A673 (cell line): ENCODE measurements at regions not wholly inside any gene's neighbourhood (a gene's known extent, or its start where the extent isn't known, plus 50 kb on each side); places are given as distances from the start of the nearest gene placed in this dataset.

Experiments
- EZH2 ChIP-seq: fragments of 200-600 bp; sonication (generic); IDR thresholded peaks from 2 replicates; pipeline ENCODE4 v1.6.1; 2017; ENCODE audit warnings: borderline replicate concordance, low read depth, mild to moderate bottlenecking, mixed read lengths, antibody characterized with exemption, low read length; ENCODE audit not compliant: poor library complexity, severe bottlenecking
- TF ChIP-seq, protein P1 (sequence below): fragments of 300-800, 200-600 bp; sonication (generic); conservative IDR thresholded peaks from 2 replicates; pipeline ENCODE4 v1.5.1; 2017; ENCODE audit warnings: low read depth, mild to moderate bottlenecking, antibody characterized with exemption, low read length, moderate library complexity, mixed read lengths

DNA sequence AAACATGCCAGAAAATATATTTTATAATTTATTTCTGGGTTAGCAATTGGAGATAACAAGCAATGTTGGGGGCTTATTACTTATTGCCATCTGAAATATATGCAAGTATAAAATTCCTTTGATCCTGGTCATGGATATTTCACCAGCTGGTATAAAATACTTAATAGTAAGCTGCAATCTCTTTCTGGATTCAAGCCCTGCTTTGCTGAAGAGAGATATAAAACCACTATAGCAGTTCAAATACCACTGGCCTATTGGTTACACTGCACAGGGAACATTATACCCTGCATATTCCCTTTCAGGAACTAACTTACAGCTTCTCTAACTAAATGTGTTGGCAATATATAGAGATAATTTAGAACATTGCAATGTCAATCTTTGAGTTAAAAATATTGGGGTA is 546.2 kb upstream of the ATP2B1 start:
- TF ChIP-seq, protein P1, sequence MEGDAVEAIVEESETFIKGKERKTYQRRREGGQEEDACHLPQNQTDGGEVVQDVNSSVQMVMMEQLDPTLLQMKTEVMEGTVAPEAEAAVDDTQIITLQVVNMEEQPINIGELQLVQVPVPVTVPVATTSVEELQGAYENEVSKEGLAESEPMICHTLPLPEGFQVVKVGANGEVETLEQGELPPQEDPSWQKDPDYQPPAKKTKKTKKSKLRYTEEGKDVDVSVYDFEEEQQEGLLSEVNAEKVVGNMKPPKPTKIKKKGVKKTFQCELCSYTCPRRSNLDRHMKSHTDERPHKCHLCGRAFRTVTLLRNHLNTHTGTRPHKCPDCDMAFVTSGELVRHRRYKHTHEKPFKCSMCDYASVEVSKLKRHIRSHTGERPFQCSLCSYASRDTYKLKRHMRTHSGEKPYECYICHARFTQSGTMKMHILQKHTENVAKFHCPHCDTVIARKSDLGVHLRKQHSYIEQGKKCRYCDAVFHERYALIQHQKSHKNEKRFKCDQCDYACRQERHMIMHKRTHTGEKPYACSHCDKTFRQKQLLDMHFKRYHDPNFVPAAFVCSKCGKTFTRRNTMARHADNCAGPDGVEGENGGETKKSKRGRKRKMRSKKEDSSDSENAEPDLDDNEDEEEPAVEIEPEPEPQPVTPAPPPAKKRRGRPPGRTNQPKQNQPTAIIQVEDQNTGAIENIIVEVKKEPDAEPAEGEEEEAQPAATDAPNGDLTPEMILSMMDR: no peak
- TF ChIP-seq EZH2: no peak
